Right hindlimb (tissue), 1 donor: ENCODE measurements at regions not wholly inside any gene's neighbourhood (a gene's known extent, or its start where the extent isn't known, plus 50 kb on each side); places are given as distances from the start of the nearest gene placed in this dataset.
"Not testable (repeated sequence)": the region's sequence is repeated elsewhere in the genome, so short reads cannot be mapped to it uniquely, and the experiment has no call there.

Experiments
- DNase-seq: peaks from one replicate; pipeline ENCODE4 v3.0.0-alpha.2; 2018

DNA sequence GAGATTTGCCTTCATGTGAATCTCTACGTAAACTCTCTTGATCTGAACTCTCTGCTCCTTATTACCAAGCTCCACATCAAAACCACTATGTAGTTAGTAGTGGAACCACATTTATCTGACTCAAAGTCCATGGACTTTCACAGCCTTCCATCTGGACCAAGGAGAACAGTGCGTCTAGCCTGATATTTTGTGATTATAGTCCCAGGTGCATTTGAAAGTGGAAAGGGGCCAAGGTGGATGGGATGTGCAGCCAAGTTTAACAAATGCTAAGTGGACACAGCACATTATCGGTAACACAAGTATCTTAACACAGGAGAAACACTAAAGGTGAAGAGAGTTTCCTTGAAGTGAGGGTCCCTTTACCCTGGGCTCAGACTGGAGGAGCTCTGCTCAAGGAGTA is 281.2 kb upstream of the SGK1 start:
- DNase-seq, result no peak

DNA sequence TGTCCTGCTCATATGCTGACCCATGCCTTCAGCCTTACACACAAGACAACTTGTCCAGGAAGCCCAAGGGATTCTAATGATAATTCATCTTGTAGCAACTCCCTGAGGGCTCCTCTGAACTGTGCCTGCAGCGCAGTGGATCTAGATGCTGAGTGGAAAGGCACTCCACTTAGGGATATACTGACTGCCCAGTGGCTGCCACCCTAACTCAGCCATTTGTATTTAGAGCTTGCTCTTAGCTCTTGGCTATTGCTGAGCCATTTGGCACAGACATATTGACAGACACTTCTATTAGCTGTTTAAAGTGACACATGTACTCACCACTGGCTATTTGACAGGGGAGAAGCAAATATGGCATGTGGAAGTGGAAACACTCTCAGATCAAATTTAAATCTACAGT is 278.3 kb upstream of the SGK1 start:
- DNase-seq, result no peak

- no peak for DNase-seq
Measured at GRCh38 chr6:134594881-134595280, 277.0 kb upstream of the SGK1 start.

- DNase-seq, result no peak
Measured at GRCh38 chr6:134593887-134594286, 276.0 kb upstream of the SGK1 start.

DNA sequence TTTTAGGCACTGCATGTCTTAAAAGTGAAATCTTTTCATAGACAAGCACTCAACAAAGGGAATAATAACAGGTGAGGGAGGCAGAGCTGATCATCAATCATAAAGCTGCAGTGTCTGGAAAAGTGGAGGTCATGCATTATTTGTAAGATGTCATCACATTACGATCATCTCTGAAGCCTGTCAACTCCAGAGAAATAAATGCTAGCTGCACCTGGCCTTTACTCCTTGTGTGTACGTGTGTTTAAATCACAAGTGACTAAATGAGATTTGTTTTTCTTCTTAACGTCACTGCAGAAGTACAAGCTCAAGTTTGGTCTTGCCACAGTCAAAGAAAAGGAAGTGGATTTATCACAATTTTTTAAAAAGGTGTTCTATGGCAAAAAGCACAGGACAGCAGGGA is 275.5 kb upstream of the SGK1 start:
- DNase-seq, result no peak

GRCh38 chr6:134593024-134593423 is 275.1 kb upstream of the SGK1 start:
- no peak for DNase-seq

DNA sequence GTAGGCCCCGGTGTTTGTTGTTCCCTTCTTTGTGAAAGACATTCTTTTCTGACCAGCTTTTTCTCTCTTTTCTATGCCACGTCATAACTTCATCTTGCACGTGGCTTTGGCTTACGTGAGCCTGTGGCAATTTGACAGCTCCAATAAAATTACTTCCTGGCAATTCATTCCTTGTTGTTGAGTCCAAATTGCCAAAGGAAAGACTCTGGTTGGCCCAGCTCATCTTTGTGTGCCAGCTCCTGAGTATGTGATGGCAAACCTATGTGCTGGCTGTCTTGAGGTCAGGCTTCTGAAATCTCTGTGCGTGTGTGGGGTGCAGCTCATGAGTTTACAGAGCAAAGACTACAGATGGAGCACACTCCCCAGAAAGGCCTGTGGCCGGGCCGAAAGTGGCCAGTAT is 272.5 kb upstream of the SGK1 start:
- DNase-seq, result no peak

GRCh38 chr6:134590004-134590403 is 272.1 kb upstream of the SGK1 start:
- no peak for DNase-seq

- no peak for DNase-seq
Measured at GRCh38 chr6:134589512-134589911, 271.6 kb upstream of the SGK1 start.

DNA sequence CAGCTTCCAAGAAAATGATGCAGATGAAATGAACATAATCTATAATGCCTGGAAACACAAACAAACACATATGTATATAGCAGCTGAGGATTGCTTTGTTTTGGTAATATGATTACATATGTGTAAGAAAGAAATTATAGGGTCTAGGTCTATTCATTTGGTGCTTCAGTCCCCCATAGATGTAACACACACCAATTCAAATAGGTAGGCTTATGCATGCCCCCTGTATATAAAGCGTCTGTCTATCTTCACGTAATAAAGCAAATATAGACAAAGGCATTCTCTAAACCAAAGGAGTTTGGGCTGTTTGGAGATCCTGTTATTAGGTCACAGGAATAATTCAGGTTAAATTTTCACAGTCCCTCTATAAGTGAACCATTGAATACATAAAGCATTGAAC is 270.4 kb upstream of the SGK1 start:
- DNase-seq, result no peak

DNA sequence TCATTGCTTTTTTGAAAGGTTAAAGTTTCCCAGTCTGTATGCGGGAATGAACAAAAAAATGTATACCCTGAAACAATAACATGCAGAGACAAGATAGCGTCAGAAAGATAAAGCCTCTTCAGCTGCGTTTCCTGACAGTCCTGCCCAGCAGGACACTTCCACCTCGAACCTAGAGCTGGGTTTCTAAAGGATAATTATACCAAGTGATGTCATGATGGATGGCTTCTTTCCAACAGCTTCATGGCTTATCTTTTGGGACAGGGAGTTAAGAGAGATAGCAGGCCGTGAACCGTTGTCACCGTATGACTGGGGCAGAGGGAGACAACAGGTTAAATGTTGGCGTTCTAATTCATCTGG is 267.6 kb upstream of the SGK1 start:
- no peak for DNase-seq

DNA sequence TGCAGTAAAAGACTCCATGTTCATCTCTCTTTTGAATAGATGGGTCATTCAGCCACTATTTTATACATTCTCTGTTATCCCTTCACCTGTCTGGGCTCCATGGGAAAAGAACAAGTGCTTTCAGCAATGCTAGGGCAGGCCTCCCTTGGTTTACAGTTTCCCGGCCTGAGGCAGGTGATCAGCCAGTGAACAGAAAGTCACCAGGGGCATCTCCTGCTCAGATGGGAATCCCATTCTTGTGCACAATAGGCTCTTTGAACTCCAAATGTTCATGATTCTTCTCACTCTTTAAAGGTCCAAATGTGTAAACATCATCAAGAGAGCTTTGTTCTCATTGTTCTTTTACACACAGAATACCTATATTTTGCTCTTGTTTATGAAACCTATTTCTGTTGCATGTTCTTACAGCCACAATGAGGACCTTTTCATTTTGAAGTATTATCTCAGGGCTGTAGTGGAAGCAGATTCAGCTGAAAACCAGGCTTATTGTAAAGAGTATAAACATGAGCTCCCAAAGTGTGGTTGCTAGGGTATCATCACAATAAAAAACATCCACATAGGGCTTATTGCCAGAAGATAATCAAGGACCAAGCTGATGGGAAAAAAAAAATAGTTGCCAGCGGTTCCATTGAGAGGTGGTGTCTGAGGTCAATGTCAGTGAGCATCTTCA is 267.1 kb upstream of the SGK1 start:
- no peak for DNase-seq

- DNase-seq, result no peak
Measured at GRCh38 chr6:134577998-134578397, 260.1 kb upstream of the SGK1 start.

DNA sequence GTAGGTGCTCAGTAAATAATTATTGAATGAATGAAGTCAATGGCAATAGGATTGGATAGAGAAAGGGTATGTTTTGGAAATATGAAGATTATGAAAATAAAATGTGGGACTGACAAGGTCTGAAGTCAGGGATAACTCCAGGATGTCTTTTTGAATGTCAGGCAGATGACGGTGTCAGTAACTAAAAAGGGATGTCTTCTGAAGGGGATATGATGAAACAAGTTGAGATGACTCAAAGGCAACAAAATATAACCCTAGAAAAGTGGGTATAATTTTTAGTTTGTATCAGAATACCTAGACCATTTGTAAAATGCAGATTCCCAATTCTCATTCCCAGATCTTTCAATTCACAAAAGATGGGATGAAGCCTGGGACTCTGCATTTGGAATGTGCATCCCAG is 257.3 kb upstream of the SGK1 start:
- no peak for DNase-seq

DNA sequence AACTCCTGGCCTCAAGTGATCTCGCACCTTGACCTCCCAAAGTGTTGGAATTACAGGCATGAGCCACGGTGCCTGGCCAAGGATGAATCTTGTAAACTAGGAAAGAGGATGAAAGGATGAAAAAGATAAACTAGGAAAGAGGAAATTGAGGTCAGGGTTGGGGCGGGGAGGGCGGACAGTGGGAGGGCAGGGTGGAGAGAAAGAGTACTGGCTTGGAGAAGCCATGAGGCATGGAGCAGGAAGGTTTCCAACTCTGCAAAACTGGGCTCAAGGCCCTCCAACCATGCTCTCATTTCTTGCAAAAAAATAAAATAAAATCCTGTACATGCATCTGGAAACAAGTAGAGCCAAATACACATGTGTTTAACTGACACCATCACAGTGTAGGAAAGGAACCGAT is 256.6 kb upstream of the SGK1 start:
- DNase-seq, result no peak

- not testable (repeated sequence) for DNase-seq
Measured at GRCh38 chr6:134569996-134570395, 252.1 kb upstream of the SGK1 start.

DNA sequence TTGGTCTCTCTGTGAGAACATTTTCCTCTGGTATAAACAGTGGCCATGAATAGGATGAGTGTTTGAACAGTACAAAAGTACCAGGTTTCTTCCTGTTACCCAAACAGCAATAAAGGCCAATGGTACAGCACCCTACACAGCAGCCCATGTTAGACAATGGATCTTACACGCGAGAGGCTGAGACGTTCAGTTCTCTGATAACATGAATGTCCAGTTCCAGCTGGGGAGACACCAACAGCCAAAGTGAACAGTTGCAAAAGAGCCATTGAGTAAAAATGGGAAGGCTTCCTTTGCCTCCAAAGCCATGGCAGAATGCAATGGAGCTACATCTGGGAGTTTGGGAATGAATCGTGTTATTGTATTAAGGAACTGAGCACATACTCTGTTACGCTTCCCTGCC is 246.8 kb upstream of the SGK1 start:
- DNase-seq, result no peak

GRCh38 chr6:134560019-134560418 is 242.1 kb upstream of the SGK1 start:
- no peak for DNase-seq

DNA sequence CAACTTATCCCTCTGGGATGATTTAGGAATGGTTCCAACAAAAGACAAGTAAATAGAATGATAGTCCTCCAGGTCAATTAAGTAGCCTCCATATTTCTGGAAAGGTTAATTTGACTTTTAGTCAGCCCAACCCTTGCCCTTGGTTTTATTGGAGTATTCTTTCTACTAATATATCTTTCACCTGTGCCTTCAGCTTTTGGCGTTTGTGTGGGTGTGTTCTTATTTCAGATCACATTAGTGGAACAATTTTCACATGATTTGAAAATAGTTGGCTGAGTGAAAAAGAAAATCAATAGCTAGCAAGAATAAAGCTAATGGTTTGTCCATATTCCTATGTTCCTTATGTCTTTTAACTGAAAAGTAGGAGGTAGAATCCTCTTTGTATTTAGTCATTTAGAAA is 239.6 kb upstream of the SGK1 start:
- DNase-seq, result no peak

DNA sequence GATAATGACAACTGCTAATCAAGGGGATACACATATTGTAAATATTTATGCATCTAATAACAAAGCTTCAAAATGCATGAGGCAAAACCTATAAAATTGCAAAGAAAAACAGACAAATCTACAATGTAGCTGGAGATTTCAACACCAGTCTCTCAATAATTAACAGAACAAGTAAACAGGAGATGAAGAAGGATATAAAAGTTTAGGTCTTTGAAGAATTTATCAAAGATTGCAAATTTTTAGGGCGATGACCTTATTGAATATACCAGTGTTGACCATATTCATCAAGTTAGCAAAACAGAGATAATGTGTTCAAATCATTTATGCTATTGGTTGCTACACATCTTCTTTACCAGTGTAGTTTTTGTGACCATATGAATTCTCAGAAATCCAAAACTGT is 237.8 kb upstream of the SGK1 start:
- no peak for DNase-seq

- DNase-seq, result no peak
Measured at GRCh38 chr6:134553936-134554335, 236.0 kb upstream of the SGK1 start.

DNA sequence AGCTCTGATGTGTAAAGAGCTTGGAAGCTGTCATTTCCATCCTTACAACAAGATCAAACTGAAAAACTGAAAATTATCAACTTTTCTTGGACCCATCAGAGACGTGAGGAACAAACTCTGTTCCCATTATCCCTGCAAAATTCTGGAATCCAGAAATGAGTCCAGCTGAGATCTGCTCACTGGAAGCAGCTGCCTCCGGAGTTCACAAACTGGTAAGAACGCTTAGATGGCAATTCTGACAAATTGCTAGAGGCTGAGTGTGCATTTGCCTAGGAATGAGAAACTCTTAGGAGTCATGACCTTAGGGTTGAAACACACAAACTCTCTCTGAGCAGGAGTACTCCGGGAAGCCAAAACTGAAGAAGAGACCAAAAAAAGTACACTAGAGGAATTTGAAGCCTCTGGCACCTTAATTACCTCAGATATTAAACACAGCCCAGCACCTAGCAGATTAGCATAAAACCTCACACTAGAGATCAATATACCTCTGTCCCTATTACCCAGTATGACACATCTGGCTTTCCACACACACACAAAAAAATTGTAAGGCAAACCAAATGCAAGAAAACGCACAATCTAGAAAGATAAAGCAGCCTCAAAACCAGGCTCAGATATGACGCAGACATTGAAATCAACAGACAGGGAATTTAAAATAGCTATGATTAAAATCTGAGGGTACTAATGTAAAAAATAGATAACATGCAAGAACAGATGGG is 233.5 kb upstream of the SGK1 start:
- DNase-seq, result no peak

- DNase-seq, result no peak
Measured at GRCh38 chr6:134550604-134551003, 232.7 kb upstream of the SGK1 start.

DNA sequence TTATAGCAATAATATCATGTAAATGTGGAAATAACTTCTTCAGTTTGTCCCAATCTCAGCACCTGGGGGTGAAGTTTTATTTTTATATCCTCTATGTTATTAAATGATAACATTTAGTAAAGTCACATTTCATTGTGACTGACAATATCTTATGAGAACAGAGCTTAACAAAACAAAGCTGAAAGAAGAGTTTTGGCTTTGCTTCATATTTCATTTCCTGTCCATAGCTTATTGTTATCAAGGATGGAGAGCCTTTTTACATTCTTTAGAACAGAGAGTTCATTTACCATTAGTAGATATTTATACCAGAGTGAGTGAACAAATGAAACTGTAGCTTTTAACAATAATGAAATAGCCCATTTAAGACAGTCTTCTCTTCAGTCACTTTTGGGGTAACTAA is 231.9 kb upstream of the SGK1 start:
- no peak for DNase-seq
